Fibroblast of lung (primary cell): ENCODE measurements at regions not wholly inside any gene's neighbourhood (a gene's known extent, or its start where the extent isn't known, plus 50 kb on each side); places are given as distances from the start of the nearest gene placed in this dataset.

ENCODE experiments used
- EZH2 ChIP-seq: IDR thresholded peaks from 2 replicates; pipeline ENCODE4 v1.5.1; 2012; ENCODE audit warnings: low read length, control low read depth, mild to moderate bottlenecking; ENCODE audit errors: missing control alignments
- TF ChIP-seq, protein P1 (sequence below), 2 donors: IDR thresholded peaks in 1 of 2; conservative IDR thresholded peaks in 1 of 2; 1 replicate in 1 of 2; 2 replicates in 1 of 2; pipeline ENCODE4 v1.5.1; 2011 to 2012; ENCODE audit warnings: low read length in 2 of 2, control low read depth in 1 of 2, inconsistent platforms in 1 of 2, low read depth in 1 of 2, mild to moderate bottlenecking in 1 of 2

DNA sequence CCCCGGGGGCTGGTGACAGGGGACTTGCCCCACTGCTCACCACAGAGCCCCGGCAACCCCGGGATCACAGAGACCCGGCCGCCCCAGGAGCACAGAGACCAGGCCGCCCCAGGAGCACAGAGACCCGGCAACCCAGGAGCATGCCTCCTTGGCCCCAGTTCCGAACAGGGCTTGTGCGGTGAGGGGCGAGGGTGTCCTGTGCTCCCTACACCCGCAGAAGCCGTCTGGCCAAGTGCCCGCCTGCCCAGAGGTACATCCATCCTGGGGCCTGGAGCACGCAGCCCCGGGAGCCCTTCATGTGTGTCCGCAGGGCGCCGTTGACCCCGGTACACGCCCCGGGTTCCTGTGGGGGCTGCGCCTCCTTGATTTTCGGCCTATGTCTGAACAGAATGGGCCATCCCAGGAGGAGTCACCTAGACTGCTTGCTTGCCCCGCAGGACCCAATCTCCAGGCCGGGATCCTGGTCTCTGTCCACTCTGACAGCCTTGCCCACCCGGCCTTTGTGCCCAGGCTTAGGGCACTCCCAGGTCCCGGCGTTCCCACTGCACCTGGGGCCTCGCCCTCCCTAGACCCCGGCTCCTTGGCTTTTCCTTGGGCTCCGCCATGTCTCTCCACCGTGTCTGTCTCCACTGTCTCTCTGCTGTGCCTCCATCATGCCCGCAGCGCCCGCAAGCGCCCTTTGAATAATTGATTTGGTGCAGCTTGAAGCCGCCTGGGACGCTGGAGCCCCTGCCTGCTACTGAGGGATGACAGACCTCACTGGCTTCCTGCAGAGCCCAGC is 219.8 kb downstream of the ERMARD start:
- TF ChIP-seq, protein P1, sequence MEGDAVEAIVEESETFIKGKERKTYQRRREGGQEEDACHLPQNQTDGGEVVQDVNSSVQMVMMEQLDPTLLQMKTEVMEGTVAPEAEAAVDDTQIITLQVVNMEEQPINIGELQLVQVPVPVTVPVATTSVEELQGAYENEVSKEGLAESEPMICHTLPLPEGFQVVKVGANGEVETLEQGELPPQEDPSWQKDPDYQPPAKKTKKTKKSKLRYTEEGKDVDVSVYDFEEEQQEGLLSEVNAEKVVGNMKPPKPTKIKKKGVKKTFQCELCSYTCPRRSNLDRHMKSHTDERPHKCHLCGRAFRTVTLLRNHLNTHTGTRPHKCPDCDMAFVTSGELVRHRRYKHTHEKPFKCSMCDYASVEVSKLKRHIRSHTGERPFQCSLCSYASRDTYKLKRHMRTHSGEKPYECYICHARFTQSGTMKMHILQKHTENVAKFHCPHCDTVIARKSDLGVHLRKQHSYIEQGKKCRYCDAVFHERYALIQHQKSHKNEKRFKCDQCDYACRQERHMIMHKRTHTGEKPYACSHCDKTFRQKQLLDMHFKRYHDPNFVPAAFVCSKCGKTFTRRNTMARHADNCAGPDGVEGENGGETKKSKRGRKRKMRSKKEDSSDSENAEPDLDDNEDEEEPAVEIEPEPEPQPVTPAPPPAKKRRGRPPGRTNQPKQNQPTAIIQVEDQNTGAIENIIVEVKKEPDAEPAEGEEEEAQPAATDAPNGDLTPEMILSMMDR (conservative IDR thresholded peaks at IDR 0.05 in 1 of 2, IDR thresholded peaks at IDR 0.05 in 1 of 2; ENCODE audit: low read depth in 1 of 2, low read length in 2 of 2): no peak
- TF ChIP-seq EZH2: no peak
